Suppressor macrophage treated with lipopolysaccharide for 1 hour (primary cell): ENCODE measurements at regions not wholly inside any gene's neighbourhood (a gene's known extent, or its start where the extent isn't known, plus 50 kb on each side); places are given as distances from the start of the nearest gene placed in this dataset.

Experiments used
- DNase-seq, 3 donors: peaks; one replicate each; pipeline ENCODE4 v3.0.0-alpha.2; 2020 to 2022

DNA sequence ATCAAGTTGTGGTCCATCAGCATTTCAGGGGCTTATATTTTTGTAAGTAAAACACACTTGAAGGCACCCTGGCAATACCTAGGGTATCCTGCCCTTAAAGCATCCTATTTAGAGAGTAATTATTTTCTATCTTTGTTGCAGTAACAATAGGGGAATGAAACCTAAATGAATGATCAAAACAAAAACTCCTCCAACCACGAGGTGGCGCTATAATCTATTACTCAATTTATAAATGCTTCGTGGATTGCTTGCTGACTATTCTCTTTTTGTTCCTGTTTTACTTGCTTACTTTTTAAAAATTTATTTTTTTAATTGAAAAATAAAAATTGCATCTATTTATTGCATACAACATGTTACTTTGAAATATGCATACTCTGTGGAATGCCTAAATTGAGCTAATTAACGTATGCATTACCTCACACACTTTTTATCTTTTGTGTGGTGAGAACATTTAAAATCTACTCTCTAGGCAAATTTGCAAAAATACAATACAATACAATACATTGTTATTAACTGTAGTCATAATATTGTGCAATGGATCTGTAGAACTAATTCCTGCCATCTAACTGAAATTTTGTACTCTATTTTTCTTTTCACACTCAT, 147.7 kb upstream of the BMPER start:
- DNase-seq = peak; percentile 54 to 61 (median 61)

- DNase-seq = no peak
Measured at GRCh38 chr7:33760146-33760545, 145.2 kb upstream of the BMPER start.

DNA sequence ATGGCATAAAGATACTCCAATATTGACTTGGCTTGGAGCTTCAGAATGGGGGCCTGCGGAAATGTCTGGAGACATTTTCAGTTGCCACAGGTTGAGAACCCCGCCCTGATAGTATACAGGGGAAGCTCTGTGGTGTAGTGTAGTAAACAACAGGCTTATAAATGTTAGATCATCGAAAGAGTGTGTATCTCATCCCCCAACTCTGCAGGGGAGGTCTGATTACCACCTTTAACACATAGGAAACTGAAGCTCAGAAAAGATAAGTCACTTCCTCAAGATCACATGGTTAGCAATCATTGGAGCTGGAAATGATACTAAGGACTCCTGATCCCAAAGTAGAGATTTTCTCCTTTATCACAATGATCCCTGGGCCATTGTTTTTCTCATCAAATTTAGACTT, 144.5 kb upstream of the BMPER start:
- DNase-seq = no peak

GRCh38 chr7:33761449-33762080, 143.8 kb upstream of the BMPER start:
- DNase-seq = no peak

DNA sequence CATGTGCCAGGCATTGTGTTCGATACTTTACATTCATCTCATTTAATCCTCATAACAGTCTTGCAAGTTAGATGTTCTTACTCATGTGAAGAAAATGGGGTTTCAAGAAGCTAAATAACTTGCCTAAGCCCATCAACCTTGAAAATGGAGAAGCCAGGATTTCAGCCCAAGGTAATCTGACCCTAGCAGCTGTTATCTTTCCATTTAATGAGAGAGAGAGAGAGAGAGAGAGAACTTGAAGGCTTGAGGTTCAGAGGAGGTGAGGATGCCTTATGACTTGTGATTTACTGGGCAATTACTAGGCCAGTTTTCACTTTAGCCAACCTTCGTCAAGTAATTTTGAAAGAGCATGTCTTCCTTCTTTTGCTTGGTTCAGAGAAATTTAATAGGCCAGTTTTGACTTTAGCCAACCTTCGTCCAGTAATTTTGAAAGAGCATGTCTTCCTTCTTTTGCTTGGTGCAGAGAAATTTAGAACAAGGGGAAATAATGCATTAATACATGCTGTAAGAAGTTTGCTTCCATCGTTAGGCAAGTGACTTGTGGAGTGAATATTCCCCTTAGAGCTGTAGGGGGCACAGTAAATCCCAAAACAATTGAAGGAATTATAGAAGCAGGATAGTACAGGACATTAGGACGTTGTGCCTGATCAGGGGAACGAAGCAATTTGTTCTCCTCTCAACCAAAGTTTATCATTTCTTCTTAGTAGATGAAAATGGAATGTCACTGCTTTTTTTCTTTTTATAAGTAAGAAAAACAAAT, 143.0 kb upstream of the BMPER start:
- DNase-seq = no peak

DNA sequence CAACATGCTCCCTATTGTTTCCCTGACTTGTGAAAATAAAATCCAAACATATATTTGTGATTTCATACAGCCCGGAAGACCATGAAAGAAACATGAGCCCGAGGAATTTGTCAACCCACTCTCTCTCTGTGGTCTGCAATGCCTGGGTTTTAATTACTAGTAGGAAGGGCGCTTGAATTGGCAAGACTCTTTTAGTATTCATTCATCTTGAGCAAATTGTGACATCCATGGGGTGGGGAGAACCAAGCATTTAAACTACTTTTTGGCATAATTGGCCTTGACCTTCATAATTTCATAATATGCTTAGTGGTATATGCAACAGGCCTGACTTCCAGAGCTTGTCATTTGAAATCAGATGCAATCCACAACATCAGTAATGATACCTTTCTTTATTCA, 142.4 kb upstream of the BMPER start:
- DNase-seq = no peak

DNA sequence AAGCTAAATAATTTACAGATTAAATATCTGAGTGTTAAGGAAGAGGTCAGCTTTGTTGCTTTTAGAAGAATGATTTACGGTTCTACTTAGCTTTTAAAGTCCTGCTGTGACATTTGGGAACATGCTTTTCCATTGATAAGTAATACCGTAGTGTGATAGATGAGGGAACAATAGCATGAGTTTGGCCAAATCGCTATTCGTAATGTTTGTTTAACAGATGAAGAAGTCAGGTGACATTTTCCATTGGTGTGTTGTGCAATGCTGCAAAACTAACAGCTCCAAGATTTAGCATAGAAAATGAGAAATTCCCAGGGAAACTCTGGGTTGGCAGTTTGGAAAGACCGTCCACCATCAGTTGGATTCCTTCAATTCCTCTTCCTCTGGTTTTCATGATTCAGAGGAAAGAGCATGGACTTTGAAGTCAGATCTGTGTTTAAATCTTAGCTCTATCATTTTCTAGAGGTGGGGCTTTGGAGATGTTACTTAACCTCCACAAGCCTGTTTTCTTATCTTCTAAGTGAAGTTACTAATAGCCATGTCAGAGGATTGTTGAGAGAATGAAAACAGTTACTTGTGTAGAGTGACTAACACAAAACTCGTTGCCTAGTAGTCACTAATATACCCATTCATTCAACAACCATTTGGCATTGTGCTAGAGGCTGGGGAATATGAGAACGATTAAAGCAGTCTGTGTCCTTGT, 140.4 kb upstream of the BMPER start:
- no peak for DNase-seq

DNA sequence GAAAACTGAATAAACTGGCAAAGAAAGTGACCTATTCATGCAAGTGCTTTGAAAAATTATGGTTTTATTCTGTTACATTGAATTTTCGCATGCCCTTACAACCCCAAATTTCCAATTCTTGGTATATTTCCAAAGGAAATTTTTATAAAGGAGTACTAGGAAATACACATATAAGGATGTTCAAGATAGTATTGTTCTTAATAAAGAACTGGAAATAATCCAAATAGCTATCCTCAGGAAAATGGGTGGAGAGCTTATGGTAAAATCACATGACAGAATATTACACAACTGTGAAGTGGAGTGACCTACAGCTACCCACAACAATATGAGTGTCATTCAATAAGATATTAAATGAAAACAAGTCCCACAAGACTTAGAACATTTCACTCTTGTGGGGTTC, 138.9 kb upstream of the BMPER start:
- DNase-seq = no peak

GRCh38 chr7:33769930-33770329, 135.4 kb upstream of the BMPER start:
- no peak for DNase-seq

DNA sequence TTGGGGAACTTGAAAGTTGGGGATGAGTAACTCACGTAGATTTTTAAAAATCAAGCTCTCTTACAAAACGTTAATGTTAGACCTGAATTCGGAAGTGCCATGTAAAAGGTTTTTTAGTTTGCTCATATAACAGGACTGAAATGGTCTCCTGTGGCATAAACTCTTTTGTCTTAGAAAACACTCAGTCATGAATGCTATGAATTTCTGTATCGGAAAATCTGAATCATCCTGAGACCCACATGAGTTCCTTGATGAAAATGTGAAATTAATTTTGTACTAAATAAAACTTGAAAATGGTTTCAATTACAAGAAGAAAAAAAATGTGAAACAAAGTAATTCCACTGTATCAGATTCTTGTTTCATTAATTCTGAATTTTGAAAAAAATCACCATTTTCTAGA, 134.8 kb upstream of the BMPER start:
- no peak for DNase-seq

- DNase-seq = no peak
Measured at GRCh38 chr7:33771422-33771821, 133.9 kb upstream of the BMPER start.

GRCh38 chr7:33773053-33773452, 132.3 kb upstream of the BMPER start:
- peak in 1 of 3 donors; percentile 21 for DNase-seq

DNA sequence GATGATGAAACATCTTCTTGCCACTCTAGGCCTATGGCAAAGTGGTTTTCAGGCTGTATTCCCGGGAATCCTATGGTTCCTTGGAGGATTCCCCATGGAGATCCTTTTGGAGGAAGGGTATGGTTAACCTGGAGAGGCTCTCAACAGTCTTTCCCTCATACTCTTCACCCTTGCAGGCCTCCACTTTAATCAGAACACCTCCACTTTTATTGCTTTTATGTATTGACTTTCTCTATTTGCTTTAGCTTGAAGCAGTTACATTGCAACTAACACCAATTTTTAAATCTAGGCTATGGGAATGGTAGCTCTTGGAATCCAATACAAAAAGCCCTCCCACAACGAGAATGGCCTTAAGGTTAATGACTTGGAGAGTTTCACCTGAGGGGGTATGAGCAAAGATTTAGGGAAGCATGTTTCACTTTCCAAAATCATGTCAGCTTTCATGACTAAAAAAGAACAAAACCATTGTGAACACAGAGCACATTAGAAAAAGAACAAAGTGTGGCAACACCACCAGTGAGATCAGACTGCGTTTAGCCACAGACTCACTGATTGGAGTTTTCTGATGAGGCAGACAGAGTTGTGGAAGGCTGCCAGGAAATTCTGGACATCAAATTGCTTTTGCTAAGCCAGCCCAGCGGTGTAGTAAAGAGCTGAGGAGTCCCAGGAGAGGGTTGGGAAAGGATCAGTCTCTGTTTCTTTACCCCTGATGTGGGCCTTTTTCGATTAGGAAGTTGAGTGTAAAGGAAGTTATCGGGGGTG, 130.4 kb upstream of the BMPER start:
- peak in 1 of 3 donors; percentile 2 for DNase-seq

DNA sequence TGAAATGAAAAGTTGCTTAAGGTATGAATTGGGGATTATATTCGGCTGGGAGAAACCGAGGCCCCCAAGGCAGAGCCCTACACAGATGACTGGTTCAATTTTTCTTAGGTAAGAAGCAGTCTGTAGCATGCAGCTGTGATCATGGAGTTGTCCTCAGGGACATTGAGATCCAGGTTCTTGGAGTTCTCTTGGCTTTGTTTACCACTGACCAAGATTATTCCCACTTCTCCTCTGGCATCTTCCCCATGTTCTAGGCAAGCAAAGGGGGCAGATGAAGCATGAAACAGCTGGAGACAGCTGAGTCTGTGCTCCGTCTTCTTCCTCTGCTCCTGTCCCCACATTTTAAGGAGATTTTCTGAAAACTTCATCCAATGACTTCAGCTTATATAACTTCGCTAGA, 129.5 kb upstream of the BMPER start:
- no peak for DNase-seq

DNA sequence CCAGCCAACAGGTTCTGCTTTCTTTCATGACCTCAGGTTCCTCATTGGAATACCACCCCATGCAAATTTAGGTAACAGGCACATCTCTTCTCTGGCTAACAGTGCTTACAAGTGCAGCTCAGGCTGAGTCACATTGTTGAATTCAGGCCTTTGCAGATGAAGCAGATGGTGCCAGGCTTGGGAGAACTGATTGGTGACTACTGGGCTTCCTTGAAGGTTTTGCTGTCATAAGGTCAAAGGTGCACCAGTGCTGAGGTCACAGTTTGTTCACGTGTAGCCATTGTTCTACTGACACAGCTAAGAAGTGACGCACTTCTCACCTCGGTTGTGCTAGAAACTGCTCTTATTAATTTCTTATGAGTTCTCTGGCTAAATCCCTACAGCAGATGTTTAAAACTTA, 128.6 kb upstream of the BMPER start:
- no peak for DNase-seq

DNA sequence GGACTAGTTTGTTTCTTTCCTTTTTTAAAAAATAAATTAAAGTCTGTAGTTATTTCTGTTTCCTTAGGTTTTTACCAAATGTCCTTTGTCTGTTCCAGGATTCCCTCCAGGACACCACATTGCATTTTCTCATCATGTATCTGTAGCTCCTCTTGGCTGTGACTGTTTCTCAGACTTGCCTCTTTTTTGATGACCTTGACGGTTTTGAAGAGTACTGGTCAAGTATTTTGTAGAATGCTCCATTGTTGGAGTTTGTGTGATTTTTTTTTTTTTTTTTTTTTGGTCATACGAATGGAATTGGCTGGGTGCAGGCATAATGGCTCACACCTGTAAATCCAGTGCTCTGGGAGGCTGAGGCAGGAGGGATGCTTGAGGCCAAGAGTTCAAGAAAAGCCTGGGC, 127.1 kb upstream of the BMPER start:
- no peak for DNase-seq

GRCh38 chr7:33779216-33779615, 126.1 kb upstream of the BMPER start:
- no peak for DNase-seq

DNA sequence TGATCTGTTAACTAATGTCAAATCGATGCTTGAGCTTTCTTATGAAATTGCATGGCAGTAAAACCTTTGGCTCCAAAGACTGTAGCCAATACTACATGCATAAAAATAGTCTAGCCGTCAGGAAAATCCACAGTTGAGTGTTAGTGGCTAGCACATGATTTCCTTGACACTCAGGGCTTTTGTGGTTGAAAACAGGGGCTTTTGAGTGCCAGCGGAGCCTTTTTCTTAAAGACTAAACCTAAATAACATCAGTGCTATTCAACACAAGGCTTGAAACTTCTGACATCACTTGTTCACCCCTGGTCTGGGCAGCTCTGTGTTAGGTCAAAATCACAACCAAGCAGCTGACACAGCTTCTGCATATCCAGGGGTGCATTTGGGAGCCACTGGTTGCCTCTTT, 124.2 kb upstream of the BMPER start:
- DNase-seq = no peak

DNA sequence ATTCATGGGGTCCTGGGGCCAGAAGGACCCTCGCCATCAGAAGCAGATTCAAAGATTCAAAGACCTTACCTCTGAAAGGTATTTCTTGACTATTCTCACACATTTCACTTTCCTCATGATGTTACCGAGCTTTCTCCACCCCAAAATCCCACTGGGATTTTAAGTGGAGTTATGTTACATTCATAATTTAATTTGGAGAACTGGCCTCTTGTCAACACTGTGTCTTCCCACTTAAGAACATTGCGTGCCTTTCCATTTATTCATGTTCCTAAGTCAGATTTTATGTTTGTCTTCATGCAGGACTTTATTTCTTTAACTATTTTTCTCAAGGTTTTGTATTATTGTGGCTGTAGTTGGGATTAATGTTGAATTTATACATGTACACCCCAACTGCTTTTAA, 123.5 kb upstream of the BMPER start:
- no peak for DNase-seq

- DNase-seq = no peak
Measured at GRCh38 chr7:33784000-33784399, 121.3 kb upstream of the BMPER start.

DNA sequence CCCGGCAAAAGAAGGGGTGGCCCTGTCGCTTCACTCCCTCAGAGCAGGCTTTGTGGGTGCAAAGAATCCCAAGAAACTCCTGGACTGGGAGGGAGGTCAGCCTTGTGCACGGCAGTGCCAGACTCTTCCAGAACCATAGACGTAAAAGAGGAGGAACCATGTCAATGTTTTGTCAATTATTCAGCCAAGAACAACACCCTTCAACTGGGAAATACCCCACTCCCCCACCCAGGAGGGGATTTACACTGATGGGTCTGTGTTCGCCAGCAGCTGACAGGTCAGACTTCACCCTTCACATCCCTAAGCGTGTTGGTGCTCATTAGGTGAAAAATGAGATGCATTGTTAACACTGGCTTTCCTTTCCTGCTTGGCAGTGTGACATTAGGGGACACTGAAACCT, 116.8 kb upstream of the BMPER start:
- DNase-seq = no peak

DNA sequence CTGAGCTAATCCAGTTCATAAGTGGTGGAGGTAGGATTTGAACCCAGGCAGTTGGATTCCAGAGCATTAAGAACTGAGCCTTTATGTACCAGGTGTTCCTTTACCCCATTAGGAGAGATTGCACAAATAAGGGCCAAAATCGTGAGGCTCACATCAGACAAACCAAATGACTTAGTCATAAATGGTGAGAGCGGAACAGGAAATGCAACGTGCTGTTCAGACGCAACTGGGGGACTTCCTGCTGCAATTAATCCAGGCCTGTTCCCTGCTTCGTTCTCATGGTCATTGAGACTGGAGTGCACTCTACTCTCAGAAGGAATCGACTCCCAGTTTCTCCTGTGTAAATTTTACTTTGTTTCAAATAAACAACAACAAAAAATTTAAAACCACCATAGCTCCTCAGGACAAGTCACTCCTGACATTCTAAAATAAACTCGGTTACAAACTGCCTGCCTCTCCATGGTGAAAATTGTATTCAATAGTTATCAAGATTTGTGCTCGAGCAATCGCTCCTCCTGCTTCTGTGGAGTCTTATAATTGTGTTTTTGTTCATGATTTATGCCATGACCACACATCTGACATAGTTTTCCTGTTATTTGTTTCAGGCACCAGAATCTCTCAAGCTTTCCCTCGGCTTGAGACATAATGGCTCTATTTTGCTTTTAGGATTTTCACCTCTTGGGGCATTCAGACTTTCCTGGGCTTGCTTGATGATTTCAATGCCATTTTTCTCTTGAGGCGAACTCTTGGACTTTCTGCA, 115.3 kb upstream of the BMPER start:
- DNase-seq = no peak
